BE2C (cell line): ENCODE measurements at regions not wholly inside any gene's neighbourhood (a gene's known extent, or its start where the extent isn't known, plus 50 kb on each side); places are given as distances from the start of the nearest gene placed in this dataset.

Experiments
- DNase-seq: peaks from one replicate; pipeline ENCODE4 v3.0.0-alpha.2; 2020
- H3K27me3 ChIP-seq: fragments of 250-450 bp; sonication (Bioruptor Pico); 2 replicates; pipeline ENCODE4 v1.5.1; 2020; ENCODE audit warnings: mild to moderate bottlenecking
- H3K36me3 ChIP-seq: fragments of 250-450 bp; sonication (Bioruptor Pico); 2 replicates; pipeline ENCODE4 v1.5.1; 2020; ENCODE audit warnings: mild to moderate bottlenecking
- H3K4me1 ChIP-seq: fragments of 250-450 bp; sonication (Bioruptor Pico); 2 replicates; pipeline ENCODE4 v1.5.1; 2020
- H3K4me3 ChIP-seq: 2 replicates; pipeline ENCODE4 v1.5.1; 2011; ENCODE audit warnings: low read depth, low read length
- H3K9me3 ChIP-seq: fragments of 250-450 bp; sonication (Bioruptor Pico); 2 replicates; pipeline ENCODE4 v1.5.1; 2020
- TF ChIP-seq, protein P1 (sequence below): IDR thresholded peaks from 2 replicates; pipeline ENCODE4 v1.5.1; 2012; ENCODE audit warnings: mild to moderate bottlenecking, low read depth, low read length

- Histone ChIP-seq H3K36me3 (no peaks in the 10 kb centered on the region), H3K4me3 (no peak overlapping the region), H3K4me1 (peaks cover 2% of the 10 kb centered on the region; the same call in 1 of the 2 replicates), H3K9me3 (no peaks in the 10 kb centered on the region), H3K27me3 (no peaks in the 10 kb centered on the region)
- no peak for DNase-seq
- TF ChIP-seq, protein P1, sequence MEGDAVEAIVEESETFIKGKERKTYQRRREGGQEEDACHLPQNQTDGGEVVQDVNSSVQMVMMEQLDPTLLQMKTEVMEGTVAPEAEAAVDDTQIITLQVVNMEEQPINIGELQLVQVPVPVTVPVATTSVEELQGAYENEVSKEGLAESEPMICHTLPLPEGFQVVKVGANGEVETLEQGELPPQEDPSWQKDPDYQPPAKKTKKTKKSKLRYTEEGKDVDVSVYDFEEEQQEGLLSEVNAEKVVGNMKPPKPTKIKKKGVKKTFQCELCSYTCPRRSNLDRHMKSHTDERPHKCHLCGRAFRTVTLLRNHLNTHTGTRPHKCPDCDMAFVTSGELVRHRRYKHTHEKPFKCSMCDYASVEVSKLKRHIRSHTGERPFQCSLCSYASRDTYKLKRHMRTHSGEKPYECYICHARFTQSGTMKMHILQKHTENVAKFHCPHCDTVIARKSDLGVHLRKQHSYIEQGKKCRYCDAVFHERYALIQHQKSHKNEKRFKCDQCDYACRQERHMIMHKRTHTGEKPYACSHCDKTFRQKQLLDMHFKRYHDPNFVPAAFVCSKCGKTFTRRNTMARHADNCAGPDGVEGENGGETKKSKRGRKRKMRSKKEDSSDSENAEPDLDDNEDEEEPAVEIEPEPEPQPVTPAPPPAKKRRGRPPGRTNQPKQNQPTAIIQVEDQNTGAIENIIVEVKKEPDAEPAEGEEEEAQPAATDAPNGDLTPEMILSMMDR, result no peak
Observed at GRCh38 chr14:89630101-89630829, 213.2 kb upstream of the FOXN3 start.

DNA sequence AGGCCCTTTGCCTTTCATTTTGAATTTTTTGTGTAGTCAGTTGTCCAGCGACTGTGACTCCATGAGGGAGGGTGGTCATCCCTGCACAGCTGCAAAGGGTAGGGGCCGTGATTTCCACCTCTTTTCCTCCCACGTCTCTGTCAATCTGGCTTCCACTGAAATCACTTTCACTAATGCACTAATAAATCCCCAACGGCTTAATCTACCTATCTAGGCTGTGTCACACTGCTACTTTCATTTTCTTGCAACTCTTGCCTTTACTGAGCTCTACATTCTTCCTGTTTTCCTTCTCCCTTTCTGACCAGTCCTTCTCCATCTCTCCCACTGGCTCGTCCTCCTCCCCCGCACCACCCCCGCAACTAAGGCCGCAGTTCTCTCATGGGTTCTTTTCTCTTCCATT, 212.3 kb upstream of the FOXN3 start:
- TF ChIP-seq, protein P1, result no peak
- Histone ChIP-seq H3K4me1 (peaks cover 2% of the 10 kb centered on the region), H3K9me3 (no peaks in the 10 kb centered on the region), H3K36me3 (no peaks in the 10 kb centered on the region), H3K4me3 (no peak overlapping the region), H3K27me3 (no peaks in the 10 kb centered on the region)
- no peak for DNase-seq

DNA sequence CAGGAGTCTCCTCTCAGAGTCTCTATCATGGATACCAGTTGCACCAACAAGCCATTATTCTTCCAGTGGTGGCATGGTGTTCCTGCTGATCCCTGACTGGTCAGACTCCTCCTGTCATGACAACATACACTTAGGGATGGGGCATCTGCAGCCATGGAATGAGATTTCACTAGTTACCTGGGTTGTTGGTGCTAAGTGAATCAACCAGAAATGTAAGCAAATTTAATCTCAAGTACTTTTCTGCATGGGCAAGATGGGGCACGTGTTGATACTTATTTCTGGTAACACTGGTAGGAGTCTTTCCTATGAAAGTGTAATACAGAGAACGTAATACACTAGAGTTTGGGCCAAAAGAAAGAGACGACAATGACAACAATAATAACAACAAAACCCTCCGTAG, 211.5 kb upstream of the FOXN3 start:
- no peaks in the 10 kb centered on the region for H3K9me3 ChIP-seq
- no peak overlapping the region for H3K4me3 ChIP-seq
- TF ChIP-seq, protein P1, result no peak
- peaks cover 2% of the 10 kb centered on the region for H3K4me1 ChIP-seq
- no peak for DNase-seq
- no peaks in the 10 kb centered on the region for H3K27me3 ChIP-seq
- H3K36me3 ChIP-seq, result no peaks in the 10 kb centered on the region

DNA sequence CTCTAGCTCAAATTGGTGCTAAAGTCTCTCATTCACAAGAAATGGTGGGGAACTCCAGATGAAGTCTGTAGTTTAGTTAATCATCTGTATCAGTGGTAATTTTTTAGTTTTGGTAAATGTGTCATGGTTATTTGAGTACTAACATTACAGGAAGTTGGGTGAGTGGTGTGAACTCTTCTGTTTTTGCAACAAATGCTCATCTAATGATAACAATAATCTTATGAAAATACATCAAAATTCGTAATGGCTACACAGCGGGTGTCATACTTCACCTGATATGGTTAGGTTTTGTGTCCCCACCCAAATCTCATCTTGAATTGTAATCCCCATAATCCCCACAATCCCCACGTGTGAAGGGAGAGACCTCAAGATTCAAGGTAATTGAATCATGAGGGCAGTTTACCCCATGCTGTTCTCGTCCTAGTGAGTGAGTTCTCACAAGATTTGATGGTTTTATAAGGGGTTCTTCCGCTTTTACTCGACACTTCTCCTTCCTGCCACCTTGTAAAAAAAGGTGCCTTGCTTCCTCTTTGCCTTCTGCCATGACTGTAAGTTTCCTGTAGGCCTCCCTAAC, 209.3 kb upstream of the FOXN3 start:
- H3K27me3 ChIP-seq, result no peaks in the 10 kb centered on the region
- peaks cover 2% of the 10 kb centered on the region for H3K4me1 ChIP-seq
- DNase-seq, result no peak
- H3K9me3 ChIP-seq, result no peaks in the 10 kb centered on the region
- H3K4me3 ChIP-seq, result no peak overlapping the region
- TF ChIP-seq, protein P1, result no peak
- no peaks in the 10 kb centered on the region for H3K36me3 ChIP-seq

DNA sequence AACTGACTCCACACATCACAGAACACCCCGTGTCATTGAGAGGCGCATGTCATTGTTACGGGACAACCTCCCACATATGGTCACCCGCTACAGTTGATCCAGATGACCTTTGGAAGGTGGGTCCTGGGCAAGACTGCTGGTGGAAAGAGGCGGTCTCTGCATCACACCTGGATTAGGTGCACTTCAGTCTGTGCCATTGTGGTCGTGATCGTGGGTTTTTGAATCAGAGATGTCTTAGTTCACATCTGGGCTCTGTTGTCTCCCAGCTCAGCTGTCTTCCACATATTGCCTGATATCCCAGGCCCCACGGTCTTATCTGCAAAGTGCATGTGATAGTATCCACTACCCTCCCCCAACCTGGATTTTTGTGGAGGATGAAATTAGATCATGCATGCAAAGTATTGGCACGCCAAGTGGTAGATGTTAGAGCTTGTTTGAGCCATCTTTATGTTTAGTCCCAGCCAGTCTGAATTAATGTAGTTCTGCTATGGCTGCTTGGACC, 208.7 kb upstream of the FOXN3 start:
- Histone ChIP-seq H3K4me3 (no peak overlapping the region), H3K9me3 (no peaks in the 10 kb centered on the region), H3K36me3 (no peaks in the 10 kb centered on the region), H3K4me1 (peaks cover 2% of the 10 kb centered on the region), H3K27me3 (no peaks in the 10 kb centered on the region)
- TF ChIP-seq, protein P1, result no peak
- no peak for DNase-seq

GRCh38 chr14:89625244-89625713, 208.2 kb upstream of the FOXN3 start:
- no peaks in the 10 kb centered on the region for H3K27me3 ChIP-seq
- peak; percentile 47 for DNase-seq
- TF ChIP-seq, protein P1, result no peak
- H3K36me3 ChIP-seq, result no peaks in the 10 kb centered on the region
- peaks cover 2% of the 10 kb centered on the region for H3K4me1 ChIP-seq
- H3K9me3 ChIP-seq, result no peaks in the 10 kb centered on the region
- H3K4me3 ChIP-seq, result no peak overlapping the region
